GM21367 (cell line): ENCODE measurements at regions not wholly inside any gene's neighbourhood (a gene's known extent, or its start where the extent isn't known, plus 50 kb on each side); places are given as distances from the start of the nearest gene placed in this dataset.
"Not testable (repeated sequence)": the region's sequence is repeated elsewhere in the genome, so short reads cannot be mapped to it uniquely, and the experiment has no call there.

Experiments used
- ATAC-seq: cut with Tn5 transposase; IDR thresholded peaks from one replicate; pipeline ENCODE4 v1.9.1; 2021; ENCODE audit not compliant: unreplicated experiment

GRCh38 chr5:101783241-101784013, 512.7 kb downstream of the SLCO4C1 start:
- ATAC-seq: no peak

DNA sequence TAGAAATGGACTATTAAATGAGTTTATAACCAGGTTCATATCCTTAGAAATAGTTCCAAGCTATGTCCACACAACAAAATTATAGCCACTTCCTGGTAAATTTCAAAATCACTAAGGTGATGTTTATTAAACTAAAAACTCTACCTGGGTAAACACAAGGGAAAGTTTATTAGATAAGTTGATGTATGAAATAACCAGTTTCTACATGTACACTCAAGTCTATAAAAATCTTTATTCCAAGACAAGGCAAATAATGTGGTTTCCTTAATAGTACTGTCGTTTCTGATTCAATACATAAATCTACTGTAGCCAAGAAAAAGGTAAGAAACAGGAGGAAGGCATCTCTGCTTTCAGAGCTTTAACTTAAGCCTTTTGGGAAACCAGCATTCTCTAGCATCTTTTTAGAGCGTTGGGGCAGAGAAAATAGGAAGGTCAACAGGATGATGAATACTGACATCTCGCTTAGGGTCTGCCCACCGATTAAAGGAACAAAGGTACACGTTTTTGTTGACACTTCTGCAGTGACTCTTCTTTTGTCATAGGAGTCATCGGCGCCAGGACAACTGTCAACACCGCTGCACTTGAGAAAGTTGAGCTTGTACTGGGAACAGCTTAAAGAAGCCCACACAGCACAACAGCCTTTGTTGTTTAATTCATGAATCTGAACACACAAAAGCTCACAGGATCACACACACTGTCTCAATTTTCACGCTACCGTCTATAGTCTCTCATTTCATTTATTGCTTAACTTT, 513.6 kb downstream of the SLCO4C1 start:
- no peak for ATAC-seq

DNA sequence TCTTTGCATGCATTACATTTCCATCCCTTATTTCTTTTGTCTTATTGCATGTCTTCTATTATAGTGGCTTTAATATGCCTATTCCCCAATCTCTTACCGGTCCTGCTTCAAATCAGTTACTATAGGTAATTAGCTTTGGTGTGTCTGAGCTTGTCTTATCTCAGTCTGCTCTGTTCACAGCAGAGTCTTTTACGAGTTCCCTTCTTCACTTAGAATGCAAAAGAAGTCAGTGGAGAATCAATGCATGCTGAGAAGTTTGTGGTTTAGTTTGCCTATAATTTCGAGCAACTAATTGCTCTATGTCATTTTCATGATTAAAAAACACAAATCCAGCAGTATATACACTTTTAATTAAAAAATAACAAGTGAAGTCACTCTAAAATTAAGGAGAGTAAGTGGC, 545.0 kb downstream of the SLCO4C1 start:
- no peak for ATAC-seq

GRCh38 chr5:101743000-101743399, 553.1 kb downstream of the SLCO4C1 start:
- ATAC-seq: not testable (repeated sequence)

GRCh38 chr5:101728933-101729332, 567.2 kb downstream of the SLCO4C1 start:
- no peak for ATAC-seq

DNA sequence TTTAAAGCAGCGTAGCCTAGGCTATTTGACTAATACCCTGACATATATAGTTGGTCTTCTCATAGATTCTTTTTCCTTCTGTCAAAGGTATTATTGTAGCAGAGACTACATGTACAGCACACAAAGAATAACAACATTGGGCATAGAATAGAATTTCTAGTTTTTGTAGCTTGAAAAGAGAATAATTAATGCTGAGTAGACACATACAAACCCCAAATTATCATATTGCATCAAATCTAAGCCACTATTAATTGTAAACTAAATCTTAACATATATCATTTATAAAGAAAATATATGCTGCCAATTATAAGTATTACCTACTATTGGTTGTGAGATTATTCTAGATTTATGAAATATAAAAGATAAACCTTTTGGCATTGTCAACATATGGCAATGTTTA, 574.5 kb downstream of the SLCO4C1 start:
- ATAC-seq: no peak

DNA sequence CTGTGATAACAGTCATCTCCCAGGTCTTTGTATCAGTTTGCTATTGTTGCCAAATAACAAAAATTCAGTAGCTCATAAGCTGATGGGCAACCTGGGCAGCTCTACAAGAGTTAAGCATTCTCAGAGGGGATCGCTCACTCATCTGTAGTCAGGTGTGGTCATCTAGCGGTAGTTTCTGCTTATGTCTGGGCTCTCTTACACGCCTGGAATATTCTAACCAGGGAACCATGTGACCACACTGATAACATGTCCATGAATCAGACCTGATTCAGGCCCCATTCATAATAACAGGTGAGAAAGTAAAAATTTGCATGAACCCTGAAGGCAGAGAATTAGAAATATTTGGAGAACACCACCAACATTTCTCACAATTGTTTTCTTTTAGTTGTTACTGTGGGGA, 576.1 kb downstream of the SLCO4C1 start:
- no peak for ATAC-seq

DNA sequence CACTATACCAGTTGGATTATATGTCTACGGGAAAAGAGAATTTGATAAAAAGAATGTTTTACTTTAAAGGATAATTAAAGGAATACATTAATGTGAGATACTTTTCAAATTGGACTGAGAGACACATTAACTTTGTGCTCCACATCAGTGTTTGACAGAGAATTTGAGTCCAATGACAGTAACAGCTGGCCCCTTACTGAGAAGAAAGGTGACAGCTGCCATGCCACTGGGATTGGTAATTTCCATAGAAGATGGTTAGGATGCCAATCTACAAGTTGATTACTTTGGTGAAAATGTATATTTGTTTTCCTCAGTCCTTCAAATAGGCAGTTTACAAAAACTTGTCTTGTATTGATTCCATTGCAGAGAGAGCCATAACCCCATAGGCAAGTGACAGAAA, 578.4 kb downstream of the SLCO4C1 start:
- no peak for ATAC-seq

GRCh38 chr5:101716941-101717340, 579.1 kb downstream of the SLCO4C1 start:
- no peak for ATAC-seq

DNA sequence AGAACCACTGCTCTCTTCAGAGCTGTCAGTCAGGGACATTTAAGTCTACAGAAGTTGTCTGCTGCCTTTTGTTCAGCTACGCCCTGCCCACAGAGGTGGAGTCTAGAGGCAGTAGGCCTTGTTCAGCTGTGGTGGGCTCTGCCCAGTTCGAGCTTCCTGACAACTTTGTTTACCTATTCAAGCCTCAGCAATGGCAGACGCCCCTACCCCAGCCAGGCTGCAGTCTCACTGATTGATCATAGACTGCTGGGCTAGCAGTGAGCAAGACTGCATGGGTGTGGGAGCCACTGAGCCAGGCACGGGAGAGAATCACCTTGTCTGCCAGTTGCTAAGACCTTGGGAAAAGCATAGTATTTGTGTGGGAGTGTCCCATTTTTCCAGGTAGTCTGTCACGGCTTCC, 580.3 kb downstream of the SLCO4C1 start:
- ATAC-seq: not testable (repeated sequence)

GRCh38 chr5:101689306-101689705, 606.8 kb downstream of the SLCO4C1 start:
- ATAC-seq: no peak

- no peak for ATAC-seq
Observed at GRCh38 chr5:101688156-101688555, 607.9 kb downstream of the SLCO4C1 start.

GRCh38 chr5:101687349-101687985, 608.6 kb downstream of the SLCO4C1 start:
- no peak for ATAC-seq

- ATAC-seq: no peak
Observed at GRCh38 chr5:101686536-101687157, 609.4 kb downstream of the SLCO4C1 start.

GRCh38 chr5:101679816-101680215, 616.3 kb downstream of the SLCO4C1 start:
- no peak for ATAC-seq

GRCh38 chr5:101678481-101679193, 617.4 kb downstream of the SLCO4C1 start:
- ATAC-seq: peak; percentile 86

GRCh38 chr5:101677961-101678360, 618.1 kb downstream of the SLCO4C1 start:
- ATAC-seq: no peak

DNA sequence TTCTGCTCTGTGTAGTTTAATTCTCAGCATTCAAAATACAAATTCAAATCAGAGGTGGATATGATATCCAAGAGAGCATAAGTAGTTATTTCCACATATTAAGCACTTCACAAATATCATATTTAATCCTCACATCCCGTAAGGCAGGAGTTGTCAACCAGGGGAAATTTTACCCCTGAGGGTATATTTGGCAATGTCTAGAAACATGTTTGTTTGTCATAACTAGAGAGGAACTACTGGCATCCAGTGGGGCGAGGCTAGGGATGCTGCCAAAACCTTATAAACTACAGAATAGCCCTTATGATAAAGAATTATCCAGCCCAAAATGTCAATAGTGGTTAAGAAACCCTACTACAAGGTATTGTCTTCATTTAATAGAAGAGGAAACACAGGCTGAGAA, 619.4 kb downstream of the SLCO4C1 start:
- ATAC-seq: no peak

DNA sequence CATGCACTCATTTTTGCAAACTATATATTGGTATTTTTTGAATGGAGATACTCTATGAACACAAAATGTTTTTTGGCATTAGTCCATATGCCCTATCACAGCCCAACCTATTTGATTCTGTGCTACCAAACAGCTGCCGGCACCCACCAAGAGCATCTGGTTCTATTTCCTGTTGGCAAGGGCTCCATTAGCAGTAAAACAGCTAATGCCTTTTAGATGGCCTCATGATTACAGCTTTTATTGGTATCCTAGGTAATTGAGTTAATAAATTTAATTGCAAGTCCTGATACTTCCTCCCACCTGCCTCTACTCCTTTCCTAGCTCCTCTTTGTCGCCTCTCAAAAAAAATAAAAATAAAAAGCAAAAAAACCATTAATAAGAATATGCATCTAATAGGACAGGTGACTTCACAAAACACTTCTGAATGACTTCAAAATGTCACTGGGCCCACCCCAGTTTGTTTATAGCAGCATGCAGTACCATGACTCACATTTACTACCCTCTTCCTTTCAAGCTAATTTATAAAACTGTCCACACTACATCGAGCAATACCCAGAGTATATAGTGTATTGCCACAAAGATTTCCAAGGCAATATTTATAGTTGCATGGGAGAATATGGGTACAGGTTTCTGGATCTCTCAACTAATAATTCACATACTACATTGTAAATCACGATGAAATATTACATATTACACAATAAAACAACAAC, 620.4 kb downstream of the SLCO4C1 start:
- no peak for ATAC-seq

DNA sequence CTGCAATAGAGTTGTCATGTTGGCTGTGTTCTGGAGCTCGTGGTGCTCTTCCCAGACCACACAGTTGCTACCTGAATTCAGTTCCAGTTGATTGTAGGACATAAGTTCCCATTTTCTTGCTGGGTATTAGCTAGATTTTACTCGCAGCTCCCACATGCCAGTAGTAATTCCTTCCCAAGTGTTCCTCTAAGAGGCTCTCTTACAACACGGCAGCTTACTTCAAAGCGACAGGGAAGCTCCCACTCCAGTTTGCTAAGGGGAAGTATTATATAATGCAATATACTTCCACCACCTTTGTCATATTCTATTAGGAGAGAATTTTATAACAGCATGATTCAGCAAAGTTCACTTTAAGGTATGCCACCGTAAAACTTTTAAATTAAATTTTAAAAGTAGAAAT, 623.0 kb downstream of the SLCO4C1 start:
- no peak for ATAC-seq
